HUDEP-2 (cell line): ENCODE measurements at regions not wholly inside any gene's neighbourhood (a gene's known extent, or its start where the extent isn't known, plus 50 kb on each side); places are given as distances from the start of the nearest gene placed in this dataset.
A peak's percentile ranks its signal among the peaks of the same experiment; 100 is the strongest.

Source experiments
- DNase-seq, 76 experiments: peaks; one replicate each; lab custom pipeline; 2025; ENCODE audit not compliant: unreplicated experiment in 76 of 76; lab: John Stamatoyannopoulos, UW

DNA sequence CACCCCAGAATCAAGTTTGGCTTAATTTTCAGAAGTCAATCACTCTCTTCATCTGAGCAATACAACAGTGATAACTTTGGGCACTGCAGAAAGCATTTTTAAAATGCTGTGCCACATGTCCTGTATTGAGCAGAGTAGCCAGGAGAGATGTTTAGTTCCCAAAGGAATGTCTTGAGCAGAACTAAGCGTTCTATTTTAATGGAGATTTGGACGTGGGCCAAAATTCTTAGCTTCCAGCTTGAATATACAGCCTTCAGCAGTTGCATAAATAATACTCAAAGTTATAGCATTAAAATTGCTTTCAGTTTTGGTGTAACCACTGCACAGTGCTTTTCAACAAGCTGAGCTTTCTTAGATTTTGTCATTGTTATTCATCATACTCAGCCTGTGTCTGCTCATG is 679.2 kb downstream of the NLGN4X start:
- no peak for DNase-seq

- no peak for DNase-seq
These were observed 691.6 kb downstream of the NLGN4X start for GRCh38 chrX:5537098-5537497.

DNA sequence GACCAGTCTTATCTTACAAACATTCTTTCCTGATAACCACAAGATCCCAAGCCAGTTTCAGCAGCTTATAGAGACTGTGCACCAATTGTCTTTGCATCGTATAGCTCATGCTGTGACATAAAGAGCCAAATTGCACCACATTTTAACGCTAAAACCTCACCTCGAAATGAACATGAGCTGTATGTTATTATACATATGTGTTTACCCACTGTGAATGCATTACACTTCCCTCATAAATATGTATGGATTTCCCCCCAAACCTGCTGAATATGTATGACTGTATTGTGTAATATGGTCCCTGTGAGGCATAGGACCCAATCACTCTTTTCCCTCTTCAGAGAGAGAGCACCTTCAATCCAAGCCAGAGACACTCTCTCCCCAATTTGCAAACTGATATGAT is 692.4 kb downstream of the NLGN4X start:
- DNase-seq = no peak

- DNase-seq = no peak
These were observed 700.6 kb downstream of the NLGN4X start for GRCh38 chrX:5528057-5528456.

- DNase-seq = no peak
These were observed 702.5 kb downstream of the NLGN4X start for GRCh38 chrX:5526191-5526590.

DNA sequence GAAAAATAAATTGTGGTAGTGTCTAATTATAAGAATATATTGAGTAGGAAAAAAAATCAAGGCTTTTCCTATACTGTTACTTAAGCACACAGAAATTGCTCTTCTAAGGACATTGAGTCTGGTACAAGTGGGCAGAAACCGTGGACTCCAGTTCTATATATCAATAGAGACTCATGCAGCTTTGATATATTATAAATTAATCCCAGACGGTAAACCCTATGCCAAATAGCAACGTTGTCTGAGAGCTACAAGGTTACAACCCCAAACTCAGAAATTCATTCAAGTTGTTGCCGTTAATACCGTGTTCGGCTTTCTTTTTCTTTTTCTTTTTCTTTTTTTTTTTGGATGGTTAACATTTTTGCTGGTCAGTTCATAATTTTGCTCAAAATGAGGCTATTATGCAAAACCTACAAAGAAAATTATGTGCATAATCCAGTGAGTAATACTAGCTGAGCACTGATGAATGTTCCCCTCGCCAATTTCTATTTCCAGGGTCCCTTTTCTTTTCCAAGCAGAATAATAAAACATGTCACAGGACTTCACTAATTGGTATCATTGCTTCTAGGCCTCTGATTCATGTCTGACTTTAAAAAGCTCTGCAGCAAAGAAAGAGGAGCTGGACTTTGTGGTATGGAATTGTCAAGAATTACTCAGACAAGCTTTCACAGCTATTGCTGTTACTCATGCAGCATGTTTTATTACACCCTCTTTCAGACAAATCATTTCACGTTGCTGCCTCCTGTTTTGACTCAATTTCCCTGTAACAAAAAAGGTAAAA is 737.7 kb downstream of the NLGN4X start:
- DNase-seq = no peak

DNA sequence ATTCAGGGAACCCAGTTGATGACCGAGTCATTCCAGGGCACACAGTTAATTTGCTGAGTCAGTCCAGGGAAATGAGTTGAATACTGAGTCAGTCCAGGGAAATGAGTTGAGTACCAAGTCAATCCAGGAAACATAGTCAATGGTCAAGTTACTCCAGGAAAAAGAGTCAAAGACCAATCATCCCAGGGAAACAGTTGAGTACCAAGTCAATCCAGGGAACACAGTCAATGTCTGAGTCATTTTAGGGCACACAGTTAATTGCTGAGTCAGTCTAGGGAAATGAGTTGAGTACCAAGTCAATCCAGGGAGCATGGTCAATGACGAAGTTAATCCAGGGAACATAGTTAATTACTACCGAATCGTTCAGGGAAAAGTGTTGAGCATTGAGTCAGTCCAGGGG is 754.4 kb downstream of the NLGN4X start:
- no peak for DNase-seq

DNA sequence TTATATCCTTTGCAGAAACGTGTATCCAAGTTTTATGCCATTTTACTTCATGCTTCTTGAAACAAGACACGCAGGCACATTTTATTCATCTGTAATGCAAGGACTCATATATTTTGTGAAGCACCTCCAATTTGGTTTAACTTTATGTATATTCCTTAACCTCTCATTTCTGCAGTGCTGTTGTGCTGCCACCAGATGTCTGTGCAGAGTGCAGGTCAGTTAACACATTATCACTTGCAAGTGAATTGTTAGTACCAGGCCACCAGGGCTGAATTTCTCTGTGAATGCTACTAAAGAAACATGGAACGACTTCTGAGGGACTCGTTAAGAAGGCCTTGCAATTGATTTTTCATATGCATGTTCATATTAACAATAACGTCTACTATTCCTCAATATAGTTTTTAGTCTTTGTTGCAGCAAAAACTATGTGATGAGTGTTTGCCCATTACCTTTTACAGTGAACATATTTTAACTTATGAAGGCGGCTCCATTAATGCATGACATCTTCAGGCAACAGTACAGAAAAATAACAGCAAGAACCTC is 770.3 kb downstream of the NLGN4X start:
- no peak for DNase-seq

GRCh38 chrX:5449323-5449722 is 779.3 kb downstream of the NLGN4X start:
- no peak for DNase-seq

- DNase-seq = no peak
These were observed 796.8 kb downstream of the NLGN4X start for GRCh38 chrX:5431823-5432222.

- DNase-seq = no peak
These were observed 803.5 kb downstream of the NLGN4X start for GRCh38 chrX:5425119-5425518.

DNA sequence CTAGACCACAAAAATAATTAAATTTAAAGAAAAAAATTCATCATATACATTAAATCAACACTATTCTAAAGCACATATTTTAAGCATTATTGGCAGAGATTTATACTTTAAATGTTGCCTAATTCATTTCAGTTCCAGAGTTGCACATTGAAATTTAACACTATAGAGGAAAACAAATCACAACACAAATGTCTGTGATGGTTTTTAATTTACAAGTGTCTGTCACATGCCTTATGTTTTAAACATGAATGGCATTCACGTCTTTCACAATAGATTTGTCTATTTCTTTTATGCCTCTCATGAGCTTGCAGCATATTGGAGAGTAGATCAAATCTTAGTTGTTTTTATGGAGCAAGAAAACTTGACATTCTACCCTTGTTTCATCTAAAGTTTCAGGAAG is 811.3 kb downstream of the NLGN4X start:
- DNase-seq = no peak

DNA sequence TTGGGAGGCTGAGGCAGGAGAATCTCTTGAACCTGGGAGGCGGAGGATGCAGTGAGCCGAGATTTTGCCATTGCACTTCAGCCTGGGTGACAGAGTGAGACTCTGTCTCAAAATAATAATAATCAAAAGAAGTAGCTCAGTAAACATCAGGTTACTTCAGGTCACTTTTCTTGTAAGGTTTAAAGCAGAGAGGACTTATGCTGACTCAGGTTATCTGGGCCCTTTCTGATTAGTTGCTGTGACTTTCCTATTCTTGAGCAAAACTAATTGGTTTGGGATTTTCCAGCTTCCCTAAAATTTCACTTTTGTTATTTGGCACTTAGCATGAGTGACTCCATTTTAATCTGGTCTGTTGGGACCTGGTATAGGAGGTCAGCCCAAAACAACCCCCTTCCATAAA is 812.9 kb downstream of the NLGN4X start:
- no peak for DNase-seq

GRCh38 chrX:5409106-5409505 is 819.6 kb downstream of the NLGN4X start:
- DNase-seq = no peak

DNA sequence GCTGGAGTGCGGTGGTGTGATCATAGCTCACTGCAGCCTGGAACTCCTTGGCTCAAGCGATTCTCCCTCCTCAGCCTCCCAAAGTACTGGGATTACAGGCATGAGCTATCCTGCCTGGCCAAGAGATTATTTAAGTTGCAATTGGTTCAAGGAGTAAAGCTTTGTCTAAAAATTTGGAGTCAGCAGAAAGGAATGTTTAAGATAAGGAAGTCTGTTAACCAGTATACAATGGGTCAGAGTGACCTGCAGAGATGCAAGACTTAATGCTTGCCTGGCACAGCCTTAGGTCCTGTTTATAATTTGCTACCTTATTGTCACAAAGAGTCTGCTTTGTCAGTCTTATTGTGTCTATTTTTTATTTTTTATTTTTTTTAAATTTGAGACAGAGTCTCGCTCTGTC is 826.2 kb downstream of the NLGN4X start:
- no peak for DNase-seq

- DNase-seq = no peak
These were observed 829.3 kb downstream of the NLGN4X start for GRCh38 chrX:5399403-5399802.

DNA sequence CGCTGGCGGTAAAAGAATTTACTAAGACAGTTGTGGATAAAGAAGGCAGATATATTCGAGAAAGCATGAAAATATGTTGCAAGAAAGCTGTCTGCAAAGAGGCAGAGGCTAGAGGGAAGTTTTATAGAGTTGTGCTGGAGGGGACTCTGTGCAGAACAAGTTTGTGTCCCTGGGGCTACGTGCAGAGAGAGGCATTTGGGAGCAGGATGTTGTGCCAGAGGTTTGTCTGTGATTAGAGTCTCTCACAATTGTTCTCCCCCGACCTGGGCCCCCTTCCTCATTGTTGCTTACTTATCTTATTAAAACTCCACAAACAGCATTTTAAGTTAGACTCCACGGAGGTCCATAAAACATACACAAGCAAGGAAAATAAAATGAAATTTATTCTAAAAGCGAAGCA is 831.3 kb downstream of the NLGN4X start:
- no peak for DNase-seq

- DNase-seq = no peak
These were observed 838.3 kb downstream of the NLGN4X start for GRCh38 chrX:5390376-5390775.

DNA sequence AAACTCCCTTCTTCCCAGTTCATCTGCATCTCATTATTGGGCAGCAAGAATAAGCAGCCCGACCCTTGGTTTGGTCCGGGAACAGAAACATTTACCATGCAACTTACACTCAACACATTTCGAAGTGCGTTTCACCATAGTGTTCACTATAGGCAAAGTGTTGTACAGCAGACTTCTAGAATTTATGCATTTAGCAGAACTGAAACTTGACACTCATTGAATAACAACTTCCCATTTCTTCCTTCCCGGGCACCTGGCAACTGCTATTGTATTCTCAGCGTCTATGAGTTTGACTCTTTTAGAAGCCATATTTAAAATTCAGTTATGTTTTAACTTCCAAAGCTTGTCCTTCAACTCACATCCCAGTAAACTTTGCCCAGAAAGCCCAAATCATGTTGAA is 840.6 kb downstream of the NLGN4X start:
- DNase-seq = no peak

DNA sequence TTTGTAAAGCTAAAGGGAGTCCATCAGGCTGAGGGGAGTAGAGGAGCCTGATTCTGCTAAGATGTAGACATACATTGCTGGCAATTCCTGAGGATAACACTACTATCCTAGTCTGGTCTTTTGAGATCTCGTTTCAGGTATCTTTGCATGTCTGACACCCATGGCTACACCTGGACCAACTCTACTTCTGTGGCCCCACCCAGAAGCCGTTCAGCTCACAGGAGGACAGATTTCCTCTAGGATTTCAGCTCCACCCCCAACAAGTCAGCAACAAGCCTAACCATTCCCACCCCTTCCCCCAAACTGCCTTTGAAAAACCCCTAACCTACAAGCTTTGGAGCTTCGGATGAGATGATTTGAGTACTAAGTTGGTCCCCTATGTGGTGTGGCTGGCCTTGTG is 848.2 kb downstream of the NLGN4X start:
- no peak for DNase-seq

DNA sequence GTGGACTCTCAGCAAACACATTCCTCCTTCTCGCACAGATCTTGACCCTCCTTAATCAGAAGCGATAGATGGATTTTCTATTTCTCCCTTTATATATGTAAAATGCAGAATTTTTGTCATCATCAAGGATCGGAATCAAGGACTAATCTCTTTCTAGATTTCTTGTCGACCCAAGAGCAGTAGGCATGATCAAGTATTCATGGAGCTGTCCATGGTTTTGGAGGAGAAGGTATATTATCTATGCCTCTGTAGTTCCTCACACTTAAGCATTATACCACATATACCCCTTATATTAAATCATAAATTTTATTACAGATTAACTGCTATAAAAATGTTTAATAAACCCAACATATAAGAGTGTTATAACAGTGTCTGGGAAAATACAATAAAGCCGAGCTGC is 886.8 kb downstream of the NLGN4X start:
- DNase-seq = no peak

GRCh38 chrX:5337160-5337559 is 891.5 kb downstream of the NLGN4X start:
- DNase-seq = no peak

- DNase-seq = peak in 22 of 76 experiments; percentile 0 to 53 (median 27)
These were observed 904.1 kb downstream of the NLGN4X start for GRCh38 chrX:5324546-5324945.
